ENCODE measurements at regions not wholly inside any gene's neighbourhood (a gene's known extent, or its start where the extent isn't known, plus 50 kb on each side); places are given as distances from the start of the nearest gene placed in this dataset.

DNA sequence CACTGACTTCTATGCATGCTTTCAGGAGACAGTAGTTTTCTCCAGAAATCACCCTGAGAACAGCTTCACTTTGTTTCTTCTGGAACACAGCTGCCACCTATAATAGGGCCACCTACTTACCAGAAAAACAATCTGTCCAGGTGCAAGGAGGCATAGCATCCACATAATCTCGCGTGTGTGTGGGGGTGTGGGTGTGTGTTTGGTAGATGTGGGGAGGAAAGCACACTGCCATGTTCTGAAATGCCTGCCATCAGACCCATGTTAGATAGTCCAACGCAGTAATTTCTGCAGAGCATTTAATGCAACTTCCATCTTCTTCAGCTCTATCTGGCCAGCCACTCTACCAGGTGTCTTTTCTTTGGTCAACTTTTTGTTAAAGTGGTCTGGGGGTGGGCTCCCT, 102.9 kb downstream of the ACER2 start:
- TF ChIP-seq, protein P1, sequence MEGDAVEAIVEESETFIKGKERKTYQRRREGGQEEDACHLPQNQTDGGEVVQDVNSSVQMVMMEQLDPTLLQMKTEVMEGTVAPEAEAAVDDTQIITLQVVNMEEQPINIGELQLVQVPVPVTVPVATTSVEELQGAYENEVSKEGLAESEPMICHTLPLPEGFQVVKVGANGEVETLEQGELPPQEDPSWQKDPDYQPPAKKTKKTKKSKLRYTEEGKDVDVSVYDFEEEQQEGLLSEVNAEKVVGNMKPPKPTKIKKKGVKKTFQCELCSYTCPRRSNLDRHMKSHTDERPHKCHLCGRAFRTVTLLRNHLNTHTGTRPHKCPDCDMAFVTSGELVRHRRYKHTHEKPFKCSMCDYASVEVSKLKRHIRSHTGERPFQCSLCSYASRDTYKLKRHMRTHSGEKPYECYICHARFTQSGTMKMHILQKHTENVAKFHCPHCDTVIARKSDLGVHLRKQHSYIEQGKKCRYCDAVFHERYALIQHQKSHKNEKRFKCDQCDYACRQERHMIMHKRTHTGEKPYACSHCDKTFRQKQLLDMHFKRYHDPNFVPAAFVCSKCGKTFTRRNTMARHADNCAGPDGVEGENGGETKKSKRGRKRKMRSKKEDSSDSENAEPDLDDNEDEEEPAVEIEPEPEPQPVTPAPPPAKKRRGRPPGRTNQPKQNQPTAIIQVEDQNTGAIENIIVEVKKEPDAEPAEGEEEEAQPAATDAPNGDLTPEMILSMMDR (IDR thresholded peaks at IDR 0.05) = no peak
- DNase-seq (ENCODE audit: low spot score in 2 of 2) = no peak
- intact Hi-C loops (cut with DNase I) = no loop called here

DNA sequence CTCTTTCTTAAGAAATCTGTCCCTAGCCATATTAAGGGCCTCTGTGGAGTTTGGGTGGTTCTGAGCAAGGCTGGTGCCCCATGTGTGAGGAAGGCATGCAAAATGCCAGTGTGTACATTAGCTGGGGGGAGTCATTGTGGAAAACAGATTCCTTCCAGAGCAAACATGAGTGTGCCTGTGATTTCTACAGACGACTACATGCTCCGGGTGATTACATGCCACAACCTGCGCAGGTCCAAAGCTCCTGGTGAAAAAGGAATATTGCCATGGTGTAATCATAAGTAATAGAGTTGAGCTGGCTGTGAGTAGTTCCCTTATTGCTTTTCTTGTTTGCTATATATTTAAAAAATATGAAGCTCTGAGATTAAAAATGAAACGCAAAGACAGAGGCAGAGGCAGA, 102.1 kb downstream of the ACER2 start:
- Histone ChIP-seq H3K27me3 (no peaks in the 10 kb centered on the region), H3K4me3 (no peak overlapping the region), H3K4me1 (no peaks in the 10 kb centered on the region), H3K27ac (no peak overlapping the region), H3K36me3 (no peaks in the 10 kb centered on the region), H3K9me3 (no peaks in the 10 kb centered on the region)
- intact Hi-C loops (cut with DNase I) = no loop called here
- no peak for DNase-seq (ENCODE audit: low spot score in 2 of 2)
- TF ChIP-seq, protein P1 (IDR thresholded peaks at IDR 0.05) = no peak

More for the DNA sequence above, 102.9 kb downstream of the ACER2 start:
- Histone ChIP-seq H3K36me3 (no peaks in the 10 kb centered on the region), H3K4me1 (no peaks in the 10 kb centered on the region), H3K4me3 (no peak overlapping the region), H3K9me3 (no peaks in the 10 kb centered on the region), H3K27me3 (no peaks in the 10 kb centered on the region), H3K27ac (no peak overlapping the region)
